OCI-LY1 (cell line): ENCODE measurements at regions not wholly inside any gene's neighbourhood (a gene's known extent, or its start where the extent isn't known, plus 50 kb on each side); places are given as distances from the start of the nearest gene placed in this dataset.

Experiments used
- EZH2 ChIP-seq: fragments of 200-600 bp; sonication (generic), shearing (Covaris generic); IDR thresholded peaks from 2 replicates; pipeline ENCODE4 v1.8.0; 2017; ENCODE audit warnings: borderline replicate concordance, mixed run types, mild to moderate bottlenecking, antibody characterized with exemption, low read length, moderate library complexity, mixed read lengths
- TF ChIP-seq, protein P1 (sequence below): fragments of 200-600 bp; sonication (generic), shearing (Covaris generic); IDR thresholded peaks from 2 replicates; pipeline ENCODE4 v1.5.1; 2017; ENCODE audit warnings: mild to moderate bottlenecking, antibody characterized with exemption, low read length, moderate library complexity, mixed read lengths

- TF ChIP-seq EZH2: no peak
- TF ChIP-seq, protein P1, sequence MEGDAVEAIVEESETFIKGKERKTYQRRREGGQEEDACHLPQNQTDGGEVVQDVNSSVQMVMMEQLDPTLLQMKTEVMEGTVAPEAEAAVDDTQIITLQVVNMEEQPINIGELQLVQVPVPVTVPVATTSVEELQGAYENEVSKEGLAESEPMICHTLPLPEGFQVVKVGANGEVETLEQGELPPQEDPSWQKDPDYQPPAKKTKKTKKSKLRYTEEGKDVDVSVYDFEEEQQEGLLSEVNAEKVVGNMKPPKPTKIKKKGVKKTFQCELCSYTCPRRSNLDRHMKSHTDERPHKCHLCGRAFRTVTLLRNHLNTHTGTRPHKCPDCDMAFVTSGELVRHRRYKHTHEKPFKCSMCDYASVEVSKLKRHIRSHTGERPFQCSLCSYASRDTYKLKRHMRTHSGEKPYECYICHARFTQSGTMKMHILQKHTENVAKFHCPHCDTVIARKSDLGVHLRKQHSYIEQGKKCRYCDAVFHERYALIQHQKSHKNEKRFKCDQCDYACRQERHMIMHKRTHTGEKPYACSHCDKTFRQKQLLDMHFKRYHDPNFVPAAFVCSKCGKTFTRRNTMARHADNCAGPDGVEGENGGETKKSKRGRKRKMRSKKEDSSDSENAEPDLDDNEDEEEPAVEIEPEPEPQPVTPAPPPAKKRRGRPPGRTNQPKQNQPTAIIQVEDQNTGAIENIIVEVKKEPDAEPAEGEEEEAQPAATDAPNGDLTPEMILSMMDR: no peak
Measured at GRCh38 chr1:177877086-177877485, 92.8 kb downstream of the SEC16B start.
